ENCODE measurements at regions not wholly inside any gene's neighbourhood (a gene's known extent, or its start where the extent isn't known, plus 50 kb on each side); places are given as distances from the start of the nearest gene placed in this dataset.

DNA sequence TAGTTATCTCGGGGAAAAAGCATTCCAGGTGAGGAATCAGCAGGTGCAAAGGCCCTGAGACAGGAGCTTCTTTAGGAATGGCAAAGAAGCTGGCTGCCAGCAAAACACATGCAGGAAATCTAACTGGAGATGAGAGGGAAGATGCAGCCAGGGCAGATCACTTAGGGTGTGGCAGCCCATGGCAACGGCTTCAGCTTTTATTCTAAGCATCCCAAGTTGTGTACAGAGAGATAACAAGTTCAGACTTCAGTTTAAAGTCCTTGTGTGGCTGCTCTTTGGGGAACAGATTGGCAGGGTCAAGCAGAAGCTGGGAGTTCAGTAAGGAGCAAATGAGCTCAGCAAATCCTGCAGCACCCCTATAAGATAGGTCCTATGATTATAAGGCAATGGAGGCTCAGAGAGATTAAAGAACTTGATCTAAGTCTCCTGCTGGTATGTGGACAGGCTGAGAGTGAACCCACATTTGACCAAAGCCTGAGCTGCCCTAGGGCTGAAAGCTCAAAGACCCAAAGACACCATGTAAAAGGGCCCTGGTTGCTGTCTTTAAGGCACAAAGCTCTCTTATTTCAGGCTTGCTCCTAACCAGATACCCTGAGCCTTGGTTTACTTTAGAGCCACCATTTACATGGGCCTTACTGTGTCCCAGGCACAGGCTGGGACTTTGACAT is 466.8 kb downstream of the SOX6 start:
- DNase-seq: no peak

- DNase-seq: no peak
Measured at GRCh38 chr11:15890031-15890713, 466.2 kb downstream of the SOX6 start.

DNA sequence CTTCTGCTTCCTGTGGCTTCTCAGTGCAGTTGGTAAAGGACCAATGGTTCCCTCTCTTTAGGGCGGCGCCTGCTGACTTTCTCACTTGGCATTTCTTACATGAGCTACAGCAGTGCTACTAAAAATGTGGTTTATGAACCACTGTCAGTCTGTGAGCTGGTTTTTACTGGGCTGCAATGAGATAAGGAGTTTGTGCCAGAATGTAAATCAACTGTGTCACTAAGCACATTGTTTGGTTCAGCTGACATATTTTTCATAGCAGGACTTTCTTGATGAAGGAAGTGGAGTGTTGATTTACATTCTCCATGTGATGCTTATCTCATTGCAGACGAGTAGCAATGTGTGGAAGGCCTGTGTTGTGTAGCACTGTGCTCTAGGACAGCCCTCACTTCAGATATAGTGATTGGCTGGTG is 463.3 kb downstream of the SOX6 start:
- no peak for DNase-seq

GRCh38 chr11:15896026-15896425 is 460.3 kb downstream of the SOX6 start:
- DNase-seq: no peak

DNA sequence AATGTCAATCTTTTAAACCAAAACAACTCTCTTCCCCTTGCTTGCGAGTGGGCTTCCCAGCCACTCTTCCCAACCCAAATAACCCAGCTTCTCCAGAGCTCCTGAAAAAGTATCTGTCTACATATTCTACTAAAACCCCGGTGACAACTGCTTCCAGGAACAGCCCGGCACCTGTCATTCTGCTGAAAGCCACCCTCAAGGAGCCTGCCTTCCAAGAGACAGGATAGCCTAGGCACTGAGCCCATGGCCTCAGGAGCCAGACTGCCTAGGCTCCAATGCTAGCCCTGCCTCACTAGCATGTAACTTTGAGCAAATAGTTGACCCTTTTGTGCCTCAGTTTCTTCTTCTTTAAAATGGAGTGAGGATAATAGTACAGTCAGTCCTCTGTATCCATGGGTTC is 459.8 kb downstream of the SOX6 start:
- DNase-seq: no peak

GRCh38 chr11:15897211-15897960 is 459.0 kb downstream of the SOX6 start:
- DNase-seq: no peak

- no peak for DNase-seq
Measured at GRCh38 chr11:15901054-15901453, 455.3 kb downstream of the SOX6 start.

- no peak for DNase-seq
Measured at GRCh38 chr11:15901790-15902189, 454.6 kb downstream of the SOX6 start.

GRCh38 chr11:15903246-15903645 is 453.1 kb downstream of the SOX6 start:
- DNase-seq: no peak

- DNase-seq: peak; percentile 26 to 72
Measured at GRCh38 chr11:15905366-15906104, 450.8 kb downstream of the SOX6 start.

GRCh38 chr11:15906481-15907035 is 449.8 kb downstream of the SOX6 start:
- no peak for DNase-seq

- no peak for DNase-seq
Measured at GRCh38 chr11:15907806-15908205, 448.5 kb downstream of the SOX6 start.

GRCh38 chr11:15909937-15910598 is 446.3 kb downstream of the SOX6 start:
- DNase-seq: no peak

GRCh38 chr11:15910761-15911160 is 445.6 kb downstream of the SOX6 start:
- DNase-seq: no peak

GRCh38 chr11:15911377-15912044 is 444.8 kb downstream of the SOX6 start:
- DNase-seq: peak; percentile 90 to 94

- DNase-seq: no peak
Measured at GRCh38 chr11:15912291-15912690, 444.1 kb downstream of the SOX6 start.

DNA sequence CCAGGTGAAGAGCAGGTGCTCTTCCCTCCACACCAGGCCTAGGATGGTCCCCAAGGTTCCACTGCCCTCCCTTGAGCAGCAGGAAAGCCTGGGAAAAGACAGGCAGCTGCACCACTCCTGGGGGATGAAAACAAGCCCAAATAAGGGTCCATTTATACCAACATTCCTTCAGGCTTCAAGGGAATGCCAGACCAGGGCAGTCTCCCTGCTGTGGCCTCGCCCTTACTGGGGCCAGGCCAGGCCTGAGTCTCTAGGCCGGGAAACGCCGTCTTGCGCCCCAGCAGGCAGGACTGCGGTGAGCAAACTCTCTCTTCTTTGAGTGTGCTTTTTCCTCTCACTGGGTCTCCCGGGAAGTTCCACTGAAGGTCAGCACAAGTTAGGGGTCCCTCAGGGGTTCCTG is 443.5 kb downstream of the SOX6 start:
- DNase-seq: no peak

GRCh38 chr11:15913261-15913660 is 443.1 kb downstream of the SOX6 start:
- DNase-seq: no peak

Measured in NCI-H446 (cell line).